ENCODE measurements at regions not wholly inside any gene's neighbourhood (a gene's known extent, or its start where the extent isn't known, plus 50 kb on each side); places are given as distances from the start of the nearest gene placed in this dataset.

- H3K4me3 ChIP-seq (ENCODE audit: low read depth, low read length): no peak overlapping the region
- no peak for TF ChIP-seq CTCF (IDR thresholded peaks at IDR 0.05; ENCODE audit: borderline replicate concordance, insufficient read depth, low read depth, low read length)
Observed at GRCh38 chr9:68644831-68645230, 60.2 kb upstream of the PIP5K1B start.

GRCh38 chr9:68648164-68648563 is 56.9 kb upstream of the PIP5K1B start:
- no peak overlapping the region for H3K4me3 ChIP-seq (ENCODE audit: low read depth, low read length)
- TF ChIP-seq CTCF (IDR thresholded peaks at IDR 0.05; ENCODE audit: borderline replicate concordance, insufficient read depth, low read depth, low read length): no peak

GRCh38 chr9:68648971-68649370 is 56.1 kb upstream of the PIP5K1B start:
- TF ChIP-seq CTCF (IDR thresholded peaks at IDR 0.05; ENCODE audit: borderline replicate concordance, insufficient read depth, low read depth, low read length): no peak
- no peak overlapping the region for H3K4me3 ChIP-seq (ENCODE audit: low read depth, low read length)

- no peak overlapping the region for H3K4me3 ChIP-seq (ENCODE audit: low read depth, low read length)
- no peak for TF ChIP-seq CTCF (IDR thresholded peaks at IDR 0.05; ENCODE audit: borderline replicate concordance, insufficient read depth, low read depth, low read length)
Observed at GRCh38 chr9:68651280-68651893, 53.7 kb upstream of the PIP5K1B start.

- TF ChIP-seq CTCF (IDR thresholded peaks at IDR 0.05; ENCODE audit: borderline replicate concordance, insufficient read depth, low read depth, low read length): 0 out of 2 replicates have a peak, but pooled peaks have one; percentile 6
Observed at GRCh38 chr9:68653141-68653595, 51.9 kb upstream of the PIP5K1B start.

GRCh38 chr9:68654075-68654474 is 51.0 kb upstream of the PIP5K1B start:
- TF ChIP-seq CTCF (IDR thresholded peaks at IDR 0.05; ENCODE audit: borderline replicate concordance, insufficient read depth, low read depth, low read length): no peak

More at GRCh38 chr9:68653141-68653595, 51.9 kb upstream of the PIP5K1B start:
- no peak overlapping the region for H3K4me3 ChIP-seq (ENCODE audit: low read depth, low read length)

More at GRCh38 chr9:68654075-68654474, 51.0 kb upstream of the PIP5K1B start:
- no peak overlapping the region for H3K4me3 ChIP-seq (ENCODE audit: low read depth, low read length)

Measured in GM12875 (cell line).